Neural cell (in vitro differentiated cells): ENCODE measurements at regions not wholly inside any gene's neighbourhood (a gene's known extent, or its start where the extent isn't known, plus 50 kb on each side); places are given as distances from the start of the nearest gene placed in this dataset.
A peak's percentile ranks its signal among the peaks of the same experiment; 100 is the strongest.

Experiments used
- H2AFZ ChIP-seq: fragments of 200-600, 300-800 bp; sonication (generic), shearing (Covaris generic); 2 replicates; pipeline ENCODE4 v1.6.0; 2014; ENCODE audit warnings: low read depth, mild to moderate bottlenecking, antibody characterized with exemption, low read length, moderate library complexity
- H3F3A ChIP-seq: fragments of 200-600 bp; shearing (Covaris generic); 2 replicates; pipeline ENCODE4 v1.6.1; 2016; ENCODE audit warnings: mild to moderate bottlenecking, moderate library complexity, mixed read lengths, antibody characterized with exemption, low read length; ENCODE audit not compliant: insufficient read depth, poor library complexity, severe bottlenecking
- H3K27ac ChIP-seq: fragments of 200-600, 300-800 bp; sonication (generic), shearing (Covaris generic); 2 replicates; pipeline ENCODE4 v1.5.1; 2014; ENCODE audit warnings: mild to moderate bottlenecking, low read length, moderate library complexity
- H3K27me3 ChIP-seq: fragments of 300-800, 200-600 bp; sonication (generic), shearing (Covaris generic); 2 replicates; pipeline ENCODE4 v1.6.0; 2014; ENCODE audit warnings: mild to moderate bottlenecking, low read depth, low read length, moderate library complexity; ENCODE audit not compliant: insufficient read depth
- H3K36me3 ChIP-seq: fragments of 300-800, 200-600 bp; sonication (generic), shearing (Covaris generic); 2 replicates; pipeline ENCODE4 v1.5.1; 2014; ENCODE audit warnings: mild to moderate bottlenecking, antibody characterized with exemption, low read length, moderate library complexity; ENCODE audit not compliant: insufficient read depth
- H3K4me2 ChIP-seq: fragments of 300-800, 200-600 bp; sonication (generic), shearing (Covaris generic); 2 replicates; pipeline ENCODE4 v1.6.0; 2014; ENCODE audit warnings: mild to moderate bottlenecking, low read length
- H3K4me3 ChIP-seq: fragments of 300-800, 200-600 bp; sonication (generic), shearing (Covaris generic); 2 replicates; pipeline ENCODE4 v1.5.1; 2014; ENCODE audit warnings: mild to moderate bottlenecking, low read length, moderate library complexity
- H3K79me2 ChIP-seq: fragments of 200-600 bp; shearing (Covaris generic); replicated peaks from 2 replicates; pipeline ENCODE4 v1.6.0; 2014; ENCODE audit warnings: mild to moderate bottlenecking, low read length, moderate library complexity; ENCODE audit not compliant: insufficient read depth
- H3K9ac ChIP-seq: fragments of 300-800, 200-600 bp; sonication (generic), shearing (Covaris generic); 2 replicates; pipeline ENCODE4 v1.6.1; 2016; ENCODE audit warnings: mild to moderate bottlenecking, low read length, mixed read lengths
- H3K9me2 ChIP-seq: fragments of 200-600 bp; shearing (Covaris generic); 2 replicates; pipeline ENCODE4 v1.6.1; 2016; ENCODE audit warnings: mild to moderate bottlenecking, low read length, mixed read lengths; ENCODE audit not compliant: insufficient read depth
- H3K9me3 ChIP-seq: fragments of 200-600, 300-800 bp; sonication (generic), shearing (Covaris generic); 2 replicates; pipeline ENCODE4 v1.6.1; 2016; ENCODE audit warnings: mild to moderate bottlenecking, mixed run types, low read length, moderate library complexity, mixed read lengths
- H4K20me1 ChIP-seq: fragments of 200-600 bp; shearing (Covaris generic); 2 replicates; pipeline ENCODE4 v1.6.1; 2016; ENCODE audit warnings: mild to moderate bottlenecking, mixed run types; ENCODE audit not compliant: insufficient read depth
- CTCF ChIP-seq: fragments of 450-650 bp; IDR thresholded peaks from 2 replicates; pipeline ENCODE4 v1.5.1; 2014; ENCODE audit warnings: antibody characterized with exemption, mild to moderate bottlenecking, moderate library complexity; ENCODE audit not compliant: poor library complexity, severe bottlenecking
- EP300 ChIP-seq: fragments of 450-650 bp; conservative IDR thresholded peaks from 2 replicates; pipeline ENCODE4 v1.6.1; 2014; ENCODE audit warnings: antibody characterized with exemption, mild to moderate bottlenecking, moderate library complexity; ENCODE audit not compliant: poor library complexity, severe bottlenecking
- EZH2 ChIP-seq: fragments of 200-600, 300-800 bp; shearing (Covaris generic), sonication (generic); IDR thresholded peaks from 2 replicates; pipeline ENCODE4 v1.6.1; 2014; ENCODE audit warnings: antibody characterized with exemption, low read length, borderline replicate concordance, mild to moderate bottlenecking; ENCODE audit not compliant: insufficient read depth, poor library complexity, severe bottlenecking
- MXI1 ChIP-seq: fragments of 450-650 bp; conservative IDR thresholded peaks from 2 replicates; pipeline ENCODE4 v1.6.1; 2014; ENCODE audit warnings: antibody characterized with exemption, mild to moderate bottlenecking; ENCODE audit not compliant: poor library complexity, severe bottlenecking
- POLR2AphosphoS5 ChIP-seq: IDR thresholded peaks from 2 replicates; pipeline ENCODE4 v1.6.1; 2012
- RAD21 ChIP-seq: fragments of 450-650 bp; conservative IDR thresholded peaks from 2 replicates; pipeline ENCODE4 v1.6.1; 2014; ENCODE audit warnings: antibody characterized with exemption, mild to moderate bottlenecking, moderate library complexity
- REST ChIP-seq: IDR thresholded peaks from 2 replicates; pipeline ENCODE4 v1.6.1; 2012; ENCODE audit warnings: borderline replicate concordance
- SMC3 ChIP-seq: fragments of 450-650 bp; conservative IDR thresholded peaks from 2 replicates; pipeline ENCODE4 v1.6.1; 2014; ENCODE audit warnings: antibody characterized with exemption, mild to moderate bottlenecking, moderate library complexity; ENCODE audit not compliant: poor library complexity
- TAF1 ChIP-seq: IDR thresholded peaks from 2 replicates; pipeline ENCODE4 v1.6.1; 2012; ENCODE audit warnings: low read depth

GRCh38 chr9:129436751-129437625, 183.9 kb downstream of the C9orf50 start:
- Histone ChIP-seq H4K20me1 (no peaks in the 10 kb centered on the region), H2AFZ (peak overlapping the region; percentile 30), H3K79me2 (no peaks in the 10 kb centered on the region), H3K27ac (peak overlapping the region; percentile 98), H3K27me3 (no peaks in the 10 kb centered on the region), H3K9me3 (no peaks in the 10 kb centered on the region), H3K4me2 (peak overlapping the region; percentile 91), H3F3A (peaks cover 7% of the 10 kb centered on the region), H3K4me3 (peak overlapping the region; percentile 70), H3K9ac (peak overlapping the region; percentile 97), H3K36me3 (no peaks in the 10 kb centered on the region), H3K9me2 (no peaks in the 10 kb centered on the region)
- TF ChIP-seq POLR2AphosphoS5, result peak; percentile 92
- TF ChIP-seq REST, result peak; percentile 91
- no peak for TF ChIP-seq EZH2
- peak; percentile 96 for TF ChIP-seq MXI1
- peak; percentile 69 for TF ChIP-seq RAD21
- TF ChIP-seq SMC3, result peak; percentile 70
- TF ChIP-seq EP300, result peak; percentile 80
- no peak for TF ChIP-seq CTCF
- peak; percentile 60 for TF ChIP-seq TAF1

- peak overlapping the region; percentile 98 for H3K27ac ChIP-seq
- no peak overlapping the region for H2AFZ ChIP-seq
- H3K4me3 ChIP-seq, result peak overlapping the region; percentile 70
- no peaks in the 10 kb centered on the region for H3K36me3 ChIP-seq
- no peaks in the 10 kb centered on the region for H3K27me3 ChIP-seq
- no peaks in the 10 kb centered on the region for H4K20me1 ChIP-seq
- H3K9ac ChIP-seq, result peak overlapping the region; percentile 97
- peaks cover 7% of the 10 kb centered on the region for H3F3A ChIP-seq
- H3K79me2 ChIP-seq, result no peaks in the 10 kb centered on the region
- no peaks in the 10 kb centered on the region for H3K9me3 ChIP-seq
- TF ChIP-seq CTCF (no peak), MXI1 (no peak), SMC3 (no peak), RAD21 (no peak), EZH2 (no peak), POLR2AphosphoS5 (no peak), EP300 (no peak), TAF1 (no peak), REST (no peak)
- no peak overlapping the region for H3K4me2 ChIP-seq
- no peaks in the 10 kb centered on the region for H3K9me2 ChIP-seq
Observed at GRCh38 chr9:129435988-129436717, 184.7 kb downstream of the C9orf50 start.
